K562 (cell line): ENCODE measurements at regions not wholly inside any gene's neighbourhood (a gene's known extent, or its start where the extent isn't known, plus 50 kb on each side); places are given as distances from the start of the nearest gene placed in this dataset.

Source experiments
- ATAC-seq: fragments of 200-7000 bp; cut with Tn5 transposase; 3 replicates; pipeline ENCODE4 v1.9.1; 2020; ENCODE audit warnings: moderate library complexity
- BruUV-seq: library from RNA; stranded (reverse); fragments of 400-500 nt; replicated peaks from 2 replicates; lab custom pipeline; 2021; lab: Mats Ljungman, UMichigan
- CTCF ChIA-PET: fragments of 300-600 bp; formaldehyde crosslinking; extraction: SDS; loops from one replicate; lab custom pipeline; 2021; ENCODE audit warnings: low intra/inter-chr PET ratio; lab: Yijun Ruan, JAX
- POLR2A ChIA-PET: fragments of 300-600, 350-650 bp; sonication (Branson Sonifier 250); formaldehyde crosslinking; extraction: SDS; loops from one replicate; lab custom pipeline; 2021; ENCODE audit warnings: antibody characterized with exemption, inconsistent platforms; lab: Yijun Ruan, JAX
- DNase-seq, 4 experiments: peaks; one replicate each; pipeline versions ENCODE4 v3.0.0 to v3.0.0-alpha.2; 2011 to 2018; ENCODE audit warnings: low spot score in 3 of 4, mixed read lengths in 3 of 4; ENCODE audit errors: extremely low read depth in 1 of 4
- FAIRE-seq: peaks from 2 replicates; lab custom pipeline; 2011; peaks lifted over from hg19 to GRCh38; lab: Jason Lieb, UNC
- H2AFZ ChIP-seq: 2 replicates; pipeline ENCODE4 v1.6.0; 2011; ENCODE audit warnings: low read depth, low read length, control low read depth, inconsistent platforms
- H3K27ac ChIP-seq: fragments of 200-600 bp; 3 replicates; pipeline ENCODE4 v1.8.0; 2011; ENCODE audit warnings: low read depth, mild to moderate bottlenecking, control low read depth, inconsistent platforms, low read length, moderate library complexity, mixed read lengths; ENCODE audit errors: extremely low read depth
- H3K27me3 ChIP-seq, 2 experiments: fragments of 300-600 bp in 1 of 2; 2 replicates in 1 of 2; 3 replicates in 1 of 2; pipeline versions ENCODE4 v1.6.0 to v1.8.0; 2011; ENCODE audit warnings: inconsistent platforms in 2 of 2, low read length in 2 of 2, mild to moderate bottlenecking in 1 of 2, mixed read lengths in 1 of 2, moderate library complexity in 1 of 2; ENCODE audit not compliant: control insufficient read depth in 2 of 2, insufficient read depth in 2 of 2
- H3K36me3 ChIP-seq: fragments of 300-600 bp; 3 replicates; pipeline ENCODE4 v1.8.0; 2011; ENCODE audit warnings: mild to moderate bottlenecking, low read length, inconsistent platforms; ENCODE audit not compliant: control insufficient read depth, insufficient read depth
- H3K4me1 ChIP-seq, 2 experiments: fragments of 200-600 bp in 1 of 2; replicated peaks in 1 of 2; 2 replicates in 1 of 2; 3 replicates in 1 of 2; pipeline versions ENCODE4 v1.5.1 to v1.8.0; 2011; ENCODE audit warnings: inconsistent platforms in 2 of 2, low read length in 2 of 2, mild to moderate bottlenecking in 1 of 2, mixed read lengths in 1 of 2, moderate library complexity in 1 of 2; ENCODE audit not compliant: control insufficient read depth in 2 of 2, insufficient read depth in 2 of 2
- H3K4me2 ChIP-seq: 2 replicates; pipeline ENCODE4 v1.6.1; 2011; ENCODE audit warnings: low read length, control low read depth, inconsistent platforms, mixed read lengths; ENCODE audit not compliant: insufficient read depth
- H3K4me3 ChIP-seq: fragments of 200-600 bp; sonication (generic), shearing (Covaris generic); 2 replicates; pipeline ENCODE4 v1.5.1; 2016; ENCODE audit warnings: control low read depth, inconsistent platforms
- H3K79me2 ChIP-seq: fragments of 200-600 bp; 3 replicates; pipeline ENCODE4 v1.8.0; 2011; ENCODE audit warnings: low read length, inconsistent platforms; ENCODE audit not compliant: control insufficient read depth, insufficient read depth
- H3K9ac ChIP-seq, 2 experiments: 2 replicates each; pipeline versions ENCODE4 v1.6.0 to v1.6.1; 2011; ENCODE audit warnings: low read depth in 2 of 2, low read length in 2 of 2, control low read depth in 1 of 2, inconsistent platforms in 1 of 2, mild to moderate bottlenecking in 1 of 2, mixed read lengths in 1 of 2; ENCODE audit not compliant: insufficient read depth in 1 of 2
- H3K9me1 ChIP-seq: one replicate; pipeline ENCODE4 v1.6.0; 2011; ENCODE audit warnings: inconsistent platforms, mild to moderate bottlenecking, low read length, moderate library complexity; ENCODE audit not compliant: control insufficient read depth, insufficient read depth
- H3K9me3 ChIP-seq: replicated peaks from 2 replicates; pipeline ENCODE4 v1.5.1; 2011; ENCODE audit warnings: low read depth, low read length, inconsistent platforms; ENCODE audit not compliant: control insufficient read depth, insufficient read depth
- H4K20me1 ChIP-seq: replicated peaks from 2 replicates; pipeline ENCODE4 v1.6.1; 2011; ENCODE audit warnings: low read length, inconsistent platforms, mixed read lengths; ENCODE audit not compliant: control insufficient read depth, insufficient read depth
- E2F3 ChIP-seq: fragments of 250-450 bp; sonication (Bioruptor Pico); IDR thresholded peaks from 2 replicates; pipeline ENCODE4 v1.4.0; 2020; ENCODE audit warnings: mild to moderate bottlenecking
- HNRNPK ChIP-seq: fragments of 200-400 bp; formaldehyde crosslinking; IDR thresholded peaks from one replicate; pipeline ENCODE4 v1.6.1; 2018; ENCODE audit warnings: mild to moderate bottlenecking, low read depth, low read length; ENCODE audit not compliant: poor library complexity, severe bottlenecking
- NR1H2 ChIP-seq: sonication (generic); formaldehyde crosslinking; IDR thresholded peaks from 2 replicates; pipeline ENCODE4 v1.4.0; 2020; ENCODE audit warnings: mild to moderate bottlenecking, missing genetic modification reagents
- RAD21 ChIP-seq, 2 experiments: fragments of 250-450 bp in 1 of 2; fragments of 450-650 bp in 1 of 2; sonication (Bioruptor Pico) in 1 of 2; formaldehyde crosslinking in 1 of 2; IDR thresholded peaks in 1 of 2; conservative IDR thresholded peaks in 1 of 2; 2 replicates each; pipeline versions ENCODE4 v1.4.0 to v1.8.0; 2020 to 2022; ENCODE audit warnings: mild to moderate bottlenecking in 2 of 2, moderate library complexity in 1 of 2
- SPI1 ChIP-seq: IDR thresholded peaks from 2 replicates; pipeline ENCODE4 v1.6.1; 2011; ENCODE audit warnings: low read depth, low read length, control low read depth, borderline replicate concordance
- ZNF134 ChIP-seq: fragments of 250-450 bp; sonication (Bioruptor Pico); conservative IDR thresholded peaks from 2 replicates; pipeline ENCODE4 v1.4.0; 2020
- WGBS: fragments of 100-300 bp; shearing (Covaris generic); methylation state at CpG from one replicate; pipeline ENCODE4 v1.1.6; 2016; ENCODE audit warnings: low coverage, mixed read lengths; ENCODE audit not compliant: insufficient coverage; ENCODE audit errors: missing lambda C conversion rate; 5-methylcytosine and 5-hydroxymethylcytosine counted together
- in situ Hi-C: fragments of 300-500 bp; cut with MboI; formaldehyde crosslinking; loops from 4 replicates; pipeline ENCODE4 v1.15.0; 2018; ENCODE audit warnings: inconsistent platforms, mixed read lengths
- intact Hi-C: fragments of 100-400 bp; cut with micrococcal nuclease; formaldehyde crosslinking; loops from 2 replicates; pipeline ENCODE4 v1.14.2; 2022
- TF ChIP-seq, protein P1 (sequence below), 2 experiments: fragments of 450-650 bp; formaldehyde crosslinking in 1 of 2; IDR thresholded peaks; 2 replicates each; pipeline versions ENCODE4 v1.4.0 to v1.6.1; 2014 to 2020; ENCODE audit warnings: mild to moderate bottlenecking in 2 of 2, borderline replicate concordance in 1 of 2, low read depth in 1 of 2
- TF ChIP-seq, protein P2 (sequence below), 3 experiments: IDR thresholded peaks in 2 of 3; conservative IDR thresholded peaks in 1 of 3; 2 replicates each; pipeline ENCODE4 v1.5.1; 2011 to 2012; ENCODE audit warnings: low read length in 3 of 3, mild to moderate bottlenecking in 3 of 3, control low read depth in 2 of 3, improper control_type of control experiment in 1 of 3, inconsistent platforms in 1 of 3, low read depth in 1 of 3, mixed read lengths in 1 of 3, moderate library complexity in 1 of 3; ENCODE audit not compliant: insufficient read depth in 2 of 3

DNA sequence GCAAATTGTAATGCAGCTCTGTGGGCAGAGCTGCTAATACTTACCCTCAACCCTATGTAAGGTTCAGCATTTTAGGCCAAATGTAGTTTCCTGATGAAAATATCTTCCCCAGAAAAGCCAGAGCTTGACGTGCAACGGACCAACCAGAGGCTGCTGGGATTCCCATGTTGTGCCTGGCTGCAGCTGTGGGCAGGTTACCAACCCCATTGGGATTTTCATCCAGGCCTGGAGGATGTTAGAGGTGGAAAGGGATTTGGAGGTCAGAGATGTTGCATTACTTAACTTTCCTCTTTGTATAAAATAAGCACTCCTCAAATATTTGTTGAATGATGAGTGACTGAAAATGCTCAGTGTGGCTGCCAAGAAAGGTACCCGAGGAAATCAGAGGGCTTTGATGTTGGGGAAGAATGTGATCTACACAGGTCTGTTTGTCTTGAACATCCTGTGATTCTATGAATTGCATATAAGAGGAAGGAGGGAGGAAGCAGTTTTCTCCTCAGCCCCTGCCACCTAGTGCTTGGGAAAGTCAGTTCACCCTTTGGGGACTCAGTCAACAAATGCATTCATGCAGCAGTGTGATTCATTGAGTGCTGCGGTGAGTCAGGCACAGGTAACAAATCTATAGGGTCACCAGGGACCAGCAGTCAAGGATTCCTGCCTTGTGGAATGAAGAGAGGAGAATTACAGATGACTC lies 487.2 kb downstream of the RPS24 start:
- ChIA-PET CTCF (no interaction called here), POLR2A (no interaction called here)
- no peak for FAIRE-seq

More for the DNA sequence above, 487.2 kb downstream of the RPS24 start:
- Histone ChIP-seq H4K20me1 (no peaks in the 10 kb centered on the region), H3K9ac (no peak overlapping the region), H3K36me3 (no peaks in the 10 kb centered on the region), H3K79me2 (no peaks in the 10 kb centered on the region), H3K9me3 (no peaks in the 10 kb centered on the region), H3K27me3 (peaks cover 0 to 11% of the 10 kb centered on the region in 2 experiments; a peak in 3 of 5 replicates), H3K4me1 (no peaks in the 10 kb centered on the region), H3K4me2 (no peak overlapping the region), H3K4me3 (no peak overlapping the region), H3K9me1 (peaks cover 3% of the 10 kb centered on the region), H2AFZ (no peak overlapping the region), H3K27ac (no peak overlapping the region)
- TF ChIP-seq E2F3 (CRISPR knock-in tag): no peak
- TF ChIP-seq ZNF134: no peak
- peak in 1 of 2 experiments; percentile 41; a peak in 2 of 4 replicates for TF ChIP-seq RAD21 (CRISPR knock-in tag; conservative IDR thresholded peaks at IDR 0.05 in 1 of 2, IDR thresholded peaks at IDR 0.05 in 1 of 2)
- TF ChIP-seq, protein P1, sequence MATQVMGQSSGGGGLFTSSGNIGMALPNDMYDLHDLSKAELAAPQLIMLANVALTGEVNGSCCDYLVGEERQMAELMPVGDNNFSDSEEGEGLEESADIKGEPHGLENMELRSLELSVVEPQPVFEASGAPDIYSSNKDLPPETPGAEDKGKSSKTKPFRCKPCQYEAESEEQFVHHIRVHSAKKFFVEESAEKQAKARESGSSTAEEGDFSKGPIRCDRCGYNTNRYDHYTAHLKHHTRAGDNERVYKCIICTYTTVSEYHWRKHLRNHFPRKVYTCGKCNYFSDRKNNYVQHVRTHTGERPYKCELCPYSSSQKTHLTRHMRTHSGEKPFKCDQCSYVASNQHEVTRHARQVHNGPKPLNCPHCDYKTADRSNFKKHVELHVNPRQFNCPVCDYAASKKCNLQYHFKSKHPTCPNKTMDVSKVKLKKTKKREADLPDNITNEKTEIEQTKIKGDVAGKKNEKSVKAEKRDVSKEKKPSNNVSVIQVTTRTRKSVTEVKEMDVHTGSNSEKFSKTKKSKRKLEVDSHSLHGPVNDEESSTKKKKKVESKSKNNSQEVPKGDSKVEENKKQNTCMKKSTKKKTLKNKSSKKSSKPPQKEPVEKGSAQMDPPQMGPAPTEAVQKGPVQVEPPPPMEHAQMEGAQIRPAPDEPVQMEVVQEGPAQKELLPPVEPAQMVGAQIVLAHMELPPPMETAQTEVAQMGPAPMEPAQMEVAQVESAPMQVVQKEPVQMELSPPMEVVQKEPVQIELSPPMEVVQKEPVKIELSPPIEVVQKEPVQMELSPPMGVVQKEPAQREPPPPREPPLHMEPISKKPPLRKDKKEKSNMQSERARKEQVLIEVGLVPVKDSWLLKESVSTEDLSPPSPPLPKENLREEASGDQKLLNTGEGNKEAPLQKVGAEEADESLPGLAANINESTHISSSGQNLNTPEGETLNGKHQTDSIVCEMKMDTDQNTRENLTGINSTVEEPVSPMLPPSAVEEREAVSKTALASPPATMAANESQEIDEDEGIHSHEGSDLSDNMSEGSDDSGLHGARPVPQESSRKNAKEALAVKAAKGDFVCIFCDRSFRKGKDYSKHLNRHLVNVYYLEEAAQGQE (IDR thresholded peaks at IDR 0.05; ENCODE audit: borderline replicate concordance): peak; percentile 25; the same call in 1 of the 2 replicates
- TF ChIP-seq, protein P1 (CRISPR knock-in tag; IDR thresholded peaks at IDR 0.05; ENCODE audit: low read depth): no peak
- TF ChIP-seq NR1H2 (CRISPR knock-in tag): no peak
- TF ChIP-seq, protein P2, sequence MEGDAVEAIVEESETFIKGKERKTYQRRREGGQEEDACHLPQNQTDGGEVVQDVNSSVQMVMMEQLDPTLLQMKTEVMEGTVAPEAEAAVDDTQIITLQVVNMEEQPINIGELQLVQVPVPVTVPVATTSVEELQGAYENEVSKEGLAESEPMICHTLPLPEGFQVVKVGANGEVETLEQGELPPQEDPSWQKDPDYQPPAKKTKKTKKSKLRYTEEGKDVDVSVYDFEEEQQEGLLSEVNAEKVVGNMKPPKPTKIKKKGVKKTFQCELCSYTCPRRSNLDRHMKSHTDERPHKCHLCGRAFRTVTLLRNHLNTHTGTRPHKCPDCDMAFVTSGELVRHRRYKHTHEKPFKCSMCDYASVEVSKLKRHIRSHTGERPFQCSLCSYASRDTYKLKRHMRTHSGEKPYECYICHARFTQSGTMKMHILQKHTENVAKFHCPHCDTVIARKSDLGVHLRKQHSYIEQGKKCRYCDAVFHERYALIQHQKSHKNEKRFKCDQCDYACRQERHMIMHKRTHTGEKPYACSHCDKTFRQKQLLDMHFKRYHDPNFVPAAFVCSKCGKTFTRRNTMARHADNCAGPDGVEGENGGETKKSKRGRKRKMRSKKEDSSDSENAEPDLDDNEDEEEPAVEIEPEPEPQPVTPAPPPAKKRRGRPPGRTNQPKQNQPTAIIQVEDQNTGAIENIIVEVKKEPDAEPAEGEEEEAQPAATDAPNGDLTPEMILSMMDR (IDR thresholded peaks at IDR 0.05 in 2 of 3, conservative IDR thresholded peaks at IDR 0.05 in 1 of 3; ENCODE audit: insufficient read depth in 2 of 3, low read depth in 1 of 3, low read length in 3 of 3): peak; percentile 25 to 49 (median 41); a peak in 4 of 6 replicates
- 0 out of 2 replicates have a peak, but pooled peaks have one; percentile 17 for TF ChIP-seq SPI1
- no peak for TF ChIP-seq HNRNPK
- BruUV-seq: no TSS peak
- ATAC-seq (peak; percentile 73), DNase-seq (peak in 2 of 4 experiments; percentile 16 to 18)
- intact Hi-C loops (no loop called here), in situ Hi-C loops (no loop called here)
- WGBS: 0% methylated on average over 4 of the region's 4 CpGs
